ENCODE measurements at regions not wholly inside any gene's neighbourhood (a gene's known extent, or its start where the extent isn't known, plus 50 kb on each side); places are given as distances from the start of the nearest gene placed in this dataset.

- 45 to 46% methylated on average over 4 of the region's 4 CpGs for WGBS, 2 donors
- Histone ChIP-seq H3K9me3 (no peaks in the 10 kb centered on the region), H3K36me3 (no peaks in the 10 kb centered on the region), H3K4me1 (no peaks in the 10 kb centered on the region), H3K4me3 (peak overlapping the region in 1 of 4 donors; percentile 26), H3K27ac (no peak overlapping the region), H3K27me3 (no peaks in the 10 kb centered on the region)
- DNase-seq = no peak
- no peak for TF ChIP-seq POLR2A (IDR thresholded peaks at IDR 0.05)
- TF ChIP-seq CTCF (IDR thresholded peaks at IDR 0.05) = no peak
- intact Hi-C loops (cut with DNase I) = no loop called here
Measured at GRCh38 chr3:25355034-25355885, 72.8 kb upstream of the RARB start.

GRCh38 chr3:25355998-25356397, 72.1 kb upstream of the RARB start:
- peak overlapping the region in 1 of 4 donors; percentile 26 for H3K4me3 ChIP-seq
- no peaks in the 10 kb centered on the region for H3K4me1 ChIP-seq
- no peaks in the 10 kb centered on the region for H3K9me3 ChIP-seq
- WGBS, 2 donors = 62 to 68% methylated on average over 3 of the region's 3 CpGs
- intact Hi-C loops (cut with DNase I) = no loop called here
- no peaks in the 10 kb centered on the region for H3K36me3 ChIP-seq
- no peak for TF ChIP-seq POLR2A (IDR thresholded peaks at IDR 0.05)
- TF ChIP-seq CTCF (IDR thresholded peaks at IDR 0.05) = no peak
- no peaks in the 10 kb centered on the region for H3K27me3 ChIP-seq
- H3K27ac ChIP-seq = no peak overlapping the region
- no peak for DNase-seq

DNA sequence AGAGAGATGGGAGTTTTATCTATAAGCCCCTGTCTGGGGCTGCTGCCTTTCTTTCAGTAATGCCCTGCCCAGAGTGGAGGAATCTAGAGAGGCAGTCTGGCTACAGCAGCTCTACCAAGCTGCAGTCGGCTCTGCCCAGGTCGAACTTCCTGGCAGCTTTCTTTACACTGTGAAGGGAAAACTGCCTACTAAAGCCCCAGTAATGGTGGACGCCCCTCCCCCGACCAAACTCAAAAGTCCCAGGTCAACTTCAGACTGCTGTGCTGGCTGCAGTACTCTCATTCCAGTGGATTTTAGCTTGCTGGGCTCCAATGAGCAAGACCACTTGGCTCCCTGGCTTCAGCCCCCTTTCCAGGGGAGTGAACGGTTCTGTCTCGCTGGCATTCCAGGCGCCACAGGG, 65.9 kb upstream of the RARB start:
- 53 to 90% methylated on average over 2 to 3 of the region's 7 CpGs for WGBS, 2 donors

GRCh38 chr3:25365636-25366035, 62.4 kb upstream of the RARB start:
- no peaks in the 10 kb centered on the region for H3K36me3 ChIP-seq

More for the DNA sequence above, 65.9 kb upstream of the RARB start:
- no peak for DNase-seq
- intact Hi-C loops (cut with DNase I) = no loop called here
- no peak overlapping the region for H3K4me3 ChIP-seq
- no peaks in the 10 kb centered on the region for H3K4me1 ChIP-seq
- H3K27ac ChIP-seq = no peak overlapping the region
- H3K27me3 ChIP-seq = no peaks in the 10 kb centered on the region
- no peaks in the 10 kb centered on the region for H3K9me3 ChIP-seq
- H3K36me3 ChIP-seq = no peaks in the 10 kb centered on the region
- TF ChIP-seq POLR2A (IDR thresholded peaks at IDR 0.05) (no peak), CTCF (IDR thresholded peaks at IDR 0.05) (no peak)

More at GRCh38 chr3:25365636-25366035, 62.4 kb upstream of the RARB start:
- H3K9me3 ChIP-seq = no peaks in the 10 kb centered on the region
- 61 to 69% methylated on average over 1 of the region's 1 CpG for whole genome bisulfite sequencing, 2 donors
- no peak overlapping the region for H3K4me3 ChIP-seq
- no peaks in the 10 kb centered on the region for H3K27me3 ChIP-seq
- no peak overlapping the region for H3K27ac ChIP-seq
- no peaks in the 10 kb centered on the region for H3K4me1 ChIP-seq
- TF ChIP-seq CTCF (IDR thresholded peaks at IDR 0.05) (no peak), POLR2A (IDR thresholded peaks at IDR 0.05) (no peak)
- DNase-seq = no peak
- intact Hi-C loops (cut with DNase I) = no loop called here
